ENCODE measurements at regions not wholly inside any gene's neighbourhood (a gene's known extent, or its start where the extent isn't known, plus 50 kb on each side); places are given as distances from the start of the nearest gene placed in this dataset.

GRCh38 chr1:4551706-4552105 lies 102.7 kb upstream of the AJAP1 start:
- Histone ChIP-seq H3K27me3 (ENCODE audit: control insufficient read depth, insufficient read depth, low read length) (no peaks in the 10 kb centered on the region), H3K9me3 (ENCODE audit: control insufficient read depth, insufficient read depth, low read length) (no peaks in the 10 kb centered on the region)
- 63% methylated on average over 3 of the region's 6 CpGs for WGBS (ENCODE audit: insufficient coverage)

DNA sequence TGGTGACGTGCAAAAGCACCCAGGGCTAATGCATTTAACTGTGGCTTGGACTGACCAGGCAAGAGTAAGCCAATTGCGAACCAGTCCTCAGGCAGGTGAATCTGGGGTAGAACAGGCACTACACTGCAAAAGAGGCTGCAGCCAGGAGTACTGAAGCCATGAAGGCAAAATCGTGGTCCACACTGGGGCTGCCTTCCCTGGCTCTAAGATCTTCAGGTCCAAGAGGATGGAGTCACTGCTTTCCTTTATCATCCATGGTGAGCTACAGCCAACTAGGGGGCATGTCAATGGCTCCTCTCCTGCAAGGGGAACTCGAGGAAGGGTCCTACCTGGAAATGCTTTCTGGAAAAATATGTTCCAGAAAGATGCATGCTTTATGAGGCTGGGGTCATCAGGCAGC lies 100.6 kb upstream of the AJAP1 start:
- DNase-seq (ENCODE audit: low read depth in 4 of 6, low spot score in 6 of 6) = no peak
- Histone ChIP-seq H3K27ac (ENCODE audit: low read depth, low read length) (no peak overlapping the region), H3K27me3 (ENCODE audit: control insufficient read depth, insufficient read depth, low read length) (no peaks in the 10 kb centered on the region), H3K4me1 (ENCODE audit: control insufficient read depth, insufficient read depth, low read length) (no peaks in the 10 kb centered on the region), H3K9me3 (ENCODE audit: control insufficient read depth, insufficient read depth, low read length) (no peaks in the 10 kb centered on the region), H3K36me3 (ENCODE audit: control insufficient read depth, insufficient read depth, low read length) (no peaks in the 10 kb centered on the region), H3K4me3 (ENCODE audit: low read depth, low read length) (no peak overlapping the region)
- WGBS (ENCODE audit: insufficient coverage) = 77% methylated on average over 4 of the region's 4 CpGs

More at GRCh38 chr1:4551706-4552105, 102.7 kb upstream of the AJAP1 start:
- H3K4me3 ChIP-seq (ENCODE audit: low read depth, low read length) = no peak overlapping the region
- H3K4me1 ChIP-seq (ENCODE audit: control insufficient read depth, insufficient read depth, low read length) = no peaks in the 10 kb centered on the region
- no peaks in the 10 kb centered on the region for H3K36me3 ChIP-seq (ENCODE audit: control insufficient read depth, insufficient read depth, low read length)
- no peak for DNase-seq (ENCODE audit: low read depth in 4 of 6, low spot score in 6 of 6)
- H3K27ac ChIP-seq (ENCODE audit: low read depth, low read length) = no peak overlapping the region

- Histone ChIP-seq H3K27ac (ENCODE audit: low read depth, low read length) (no peak overlapping the region), H3K9me3 (ENCODE audit: control insufficient read depth, insufficient read depth, low read length) (no peaks in the 10 kb centered on the region)
- 78% methylated on average over 7 of the region's 12 CpGs for WGBS (ENCODE audit: insufficient coverage)
Measured at GRCh38 chr1:4554271-4554865, 100.0 kb upstream of the AJAP1 start.

DNA sequence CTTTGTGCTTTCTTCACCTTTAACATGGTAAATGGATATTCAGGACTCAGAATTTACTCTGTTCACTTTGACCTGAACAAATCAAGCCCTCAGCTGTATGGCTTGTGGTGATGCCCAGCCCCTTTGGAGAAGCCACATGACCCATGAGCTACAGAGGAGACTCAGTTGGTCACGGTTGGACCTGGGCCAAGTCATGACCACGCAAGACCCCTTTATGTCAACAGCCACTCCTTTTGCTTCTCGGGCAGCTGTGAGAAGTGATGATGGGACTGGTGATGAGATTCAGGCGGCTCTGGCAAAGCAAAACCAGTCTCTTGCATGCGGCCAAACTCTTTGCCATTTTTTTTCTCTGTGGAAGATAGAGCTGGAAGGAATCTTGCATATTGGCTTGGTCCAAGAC lies 96.5 kb upstream of the AJAP1 start:
- no peaks in the 10 kb centered on the region for H3K27me3 ChIP-seq (ENCODE audit: control insufficient read depth, insufficient read depth, low read length)
- peaks cover 6% of the 10 kb centered on the region for H3K4me1 ChIP-seq (ENCODE audit: control insufficient read depth, insufficient read depth, low read length)
- no peaks in the 10 kb centered on the region for H3K36me3 ChIP-seq (ENCODE audit: control insufficient read depth, insufficient read depth, low read length)
- H3K9me3 ChIP-seq (ENCODE audit: control insufficient read depth, insufficient read depth, low read length) = no peaks in the 10 kb centered on the region
- 78% methylated on average over 3 of the region's 5 CpGs for WGBS (ENCODE audit: insufficient coverage)
- H3K4me3 ChIP-seq (ENCODE audit: low read depth, low read length) = no peak overlapping the region
- no peak overlapping the region for H3K27ac ChIP-seq (ENCODE audit: low read depth, low read length)
- no peak for DNase-seq (ENCODE audit: low read depth in 4 of 6, low spot score in 6 of 6)

More at GRCh38 chr1:4554271-4554865, 100.0 kb upstream of the AJAP1 start:
- H3K27me3 ChIP-seq (ENCODE audit: control insufficient read depth, insufficient read depth, low read length) = no peaks in the 10 kb centered on the region
- no peaks in the 10 kb centered on the region for H3K4me1 ChIP-seq (ENCODE audit: control insufficient read depth, insufficient read depth, low read length)
- no peak overlapping the region for H3K4me3 ChIP-seq (ENCODE audit: low read depth, low read length)
- no peaks in the 10 kb centered on the region for H3K36me3 ChIP-seq (ENCODE audit: control insufficient read depth, insufficient read depth, low read length)
- DNase-seq (ENCODE audit: low read depth in 4 of 6, low spot score in 6 of 6) = peak in 1 of 6 donors; percentile 77

GRCh38 chr1:4561205-4561604 lies 93.2 kb upstream of the AJAP1 start:
- peak in 2 of 6 donors; percentile 16 to 94 for DNase-seq (ENCODE audit: low read depth in 4 of 6, low spot score in 6 of 6)
- H3K4me1 ChIP-seq (ENCODE audit: control insufficient read depth, insufficient read depth, low read length) = peaks cover 6% of the 10 kb centered on the region
- 22% methylated on average over 10 of the region's 10 CpGs for WGBS (ENCODE audit: insufficient coverage)

DNA sequence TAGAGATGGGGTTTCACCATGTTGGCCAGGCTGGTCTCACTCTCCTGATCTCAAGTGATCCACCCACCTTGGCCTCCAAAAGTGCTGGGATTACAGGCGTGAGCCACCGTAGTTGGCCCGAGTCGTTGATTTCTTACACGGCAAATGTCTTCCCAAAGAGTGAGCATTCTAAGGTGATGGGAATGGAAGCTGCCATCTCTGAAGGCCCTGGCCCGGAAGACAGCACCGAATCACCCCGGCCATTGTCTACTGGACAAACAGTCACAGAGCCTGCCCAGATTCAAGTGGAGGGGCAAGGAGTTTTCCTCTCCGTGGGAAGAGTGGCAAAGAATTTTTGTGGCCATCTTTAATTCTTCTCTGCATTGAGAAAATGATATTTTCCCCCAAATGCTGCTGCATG lies 92.1 kb upstream of the AJAP1 start:
- no peaks in the 10 kb centered on the region for H3K27me3 ChIP-seq (ENCODE audit: control insufficient read depth, insufficient read depth, low read length)
- no peaks in the 10 kb centered on the region for H3K36me3 ChIP-seq (ENCODE audit: control insufficient read depth, insufficient read depth, low read length)
- WGBS (ENCODE audit: insufficient coverage) = 100% methylated on average over 3 of the region's 9 CpGs
- DNase-seq (ENCODE audit: low read depth in 4 of 6, low spot score in 6 of 6) = no peak
- no peak overlapping the region for H3K4me3 ChIP-seq (ENCODE audit: low read depth, low read length)
- H3K9me3 ChIP-seq (ENCODE audit: control insufficient read depth, insufficient read depth, low read length) = no peaks in the 10 kb centered on the region
- H3K27ac ChIP-seq (ENCODE audit: low read depth, low read length) = no peak overlapping the region
- peaks cover 6% of the 10 kb centered on the region for H3K4me1 ChIP-seq (ENCODE audit: control insufficient read depth, insufficient read depth, low read length)

More at GRCh38 chr1:4561205-4561604, 93.2 kb upstream of the AJAP1 start:
- H3K27me3 ChIP-seq (ENCODE audit: control insufficient read depth, insufficient read depth, low read length) = no peaks in the 10 kb centered on the region
- no peaks in the 10 kb centered on the region for H3K9me3 ChIP-seq (ENCODE audit: control insufficient read depth, insufficient read depth, low read length)
- no peak overlapping the region for H3K4me3 ChIP-seq (ENCODE audit: low read depth, low read length)
- H3K27ac ChIP-seq (ENCODE audit: low read depth, low read length) = no peak overlapping the region
- no peaks in the 10 kb centered on the region for H3K36me3 ChIP-seq (ENCODE audit: control insufficient read depth, insufficient read depth, low read length)

GRCh38 chr1:4563586-4563985 lies 90.8 kb upstream of the AJAP1 start:
- no peak for DNase-seq (ENCODE audit: low read depth in 4 of 6, low spot score in 6 of 6)
- Histone ChIP-seq H3K4me3 (ENCODE audit: low read depth, low read length) (no peak overlapping the region), H3K9me3 (ENCODE audit: control insufficient read depth, insufficient read depth, low read length) (no peaks in the 10 kb centered on the region), H3K4me1 (ENCODE audit: control insufficient read depth, insufficient read depth, low read length) (peaks cover 6% of the 10 kb centered on the region), H3K36me3 (ENCODE audit: control insufficient read depth, insufficient read depth, low read length) (no peaks in the 10 kb centered on the region), H3K27me3 (ENCODE audit: control insufficient read depth, insufficient read depth, low read length) (no peaks in the 10 kb centered on the region), H3K27ac (ENCODE audit: low read depth, low read length) (no peak overlapping the region)
- 100% methylated on average over 2 of the region's 4 CpGs for WGBS (ENCODE audit: insufficient coverage)

GRCh38 chr1:4564051-4564450 lies 90.4 kb upstream of the AJAP1 start:
- WGBS (ENCODE audit: insufficient coverage) = 18% methylated on average over 7 of the region's 10 CpGs

GRCh38 chr1:4565166-4565565 lies 89.2 kb upstream of the AJAP1 start:
- 90% methylated on average over 3 of the region's 3 CpGs for WGBS (ENCODE audit: insufficient coverage)
- no peak overlapping the region for H3K27ac ChIP-seq (ENCODE audit: low read depth, low read length)
- DNase-seq (ENCODE audit: low read depth in 4 of 6, low spot score in 6 of 6) = no peak
- no peaks in the 10 kb centered on the region for H3K36me3 ChIP-seq (ENCODE audit: control insufficient read depth, insufficient read depth, low read length)
- H3K27me3 ChIP-seq (ENCODE audit: control insufficient read depth, insufficient read depth, low read length) = no peaks in the 10 kb centered on the region
- no peaks in the 10 kb centered on the region for H3K9me3 ChIP-seq (ENCODE audit: control insufficient read depth, insufficient read depth, low read length)
- H3K4me1 ChIP-seq (ENCODE audit: control insufficient read depth, insufficient read depth, low read length) = peaks cover 6% of the 10 kb centered on the region
- no peak overlapping the region for H3K4me3 ChIP-seq (ENCODE audit: low read depth, low read length)

More at GRCh38 chr1:4564051-4564450, 90.4 kb upstream of the AJAP1 start:
- DNase-seq (ENCODE audit: low read depth in 4 of 6, low spot score in 6 of 6) = peak in 1 of 6 donors; percentile 79
- Histone ChIP-seq H3K36me3 (ENCODE audit: control insufficient read depth, insufficient read depth, low read length) (no peaks in the 10 kb centered on the region), H3K4me1 (ENCODE audit: control insufficient read depth, insufficient read depth, low read length) (peaks cover 6% of the 10 kb centered on the region), H3K27ac (ENCODE audit: low read depth, low read length) (no peak overlapping the region), H3K27me3 (ENCODE audit: control insufficient read depth, insufficient read depth, low read length) (no peaks in the 10 kb centered on the region), H3K9me3 (ENCODE audit: control insufficient read depth, insufficient read depth, low read length) (no peaks in the 10 kb centered on the region), H3K4me3 (ENCODE audit: low read depth, low read length) (no peak overlapping the region)

DNA sequence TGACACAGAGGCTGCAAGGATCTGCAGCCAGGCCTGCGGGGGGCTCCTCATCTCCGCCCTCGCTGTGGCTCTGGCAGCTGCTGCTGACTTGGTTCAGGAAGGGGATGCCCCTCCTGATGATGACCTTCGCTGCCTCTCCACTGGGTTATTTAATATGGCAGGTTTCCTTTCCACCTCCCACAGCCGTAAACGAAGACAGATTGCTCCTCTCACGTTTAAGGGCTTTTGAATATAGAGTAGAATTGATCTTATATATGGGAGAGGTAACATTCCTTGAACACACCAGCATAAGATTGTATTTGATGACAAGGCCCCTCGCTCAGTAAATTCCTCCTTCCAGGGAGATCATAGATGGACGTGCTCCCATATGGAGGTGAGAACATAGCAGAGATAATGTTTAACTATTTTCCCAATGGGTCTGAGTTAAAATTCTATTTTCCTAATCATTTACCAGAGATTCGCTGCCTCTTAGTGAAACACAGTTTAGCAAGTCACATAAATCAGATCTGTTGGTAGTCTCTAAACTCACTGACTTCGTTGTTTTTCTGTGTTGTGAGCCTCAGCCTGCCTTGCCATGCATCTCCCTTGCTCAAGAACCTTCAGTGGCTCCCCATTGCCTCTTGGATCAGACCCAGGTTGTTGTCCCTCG lies 88.5 kb upstream of the AJAP1 start:
- Histone ChIP-seq H3K4me1 (ENCODE audit: control insufficient read depth, insufficient read depth, low read length) (peaks cover 5% of the 10 kb centered on the region), H3K9me3 (ENCODE audit: control insufficient read depth, insufficient read depth, low read length) (no peaks in the 10 kb centered on the region), H3K36me3 (ENCODE audit: control insufficient read depth, insufficient read depth, low read length) (no peaks in the 10 kb centered on the region), H3K27me3 (ENCODE audit: control insufficient read depth, insufficient read depth, low read length) (no peaks in the 10 kb centered on the region), H3K27ac (ENCODE audit: low read depth, low read length) (no peak overlapping the region), H3K4me3 (ENCODE audit: low read depth, low read length) (no peak overlapping the region)
- DNase-seq (ENCODE audit: low read depth in 4 of 6, low spot score in 6 of 6) = peak in 1 of 6 donors; percentile 55
- 75% methylated on average over 6 of the region's 12 CpGs for WGBS (ENCODE audit: insufficient coverage)

All from spinal cord (tissue), 9 donors.